Naive thymus-derived CD4-positive, alpha-beta T cell (primary cell): ENCODE measurements at regions not wholly inside any gene's neighbourhood (a gene's known extent, or its start where the extent isn't known, plus 50 kb on each side); places are given as distances from the start of the nearest gene placed in this dataset.

Experiments
- ATAC-seq: fragments of 150-1000 bp; cut with Tn5 transposase; 2 replicates; pipeline ENCODE4 v1.10.0; 2021; ENCODE audit warnings: mild to moderate bottlenecking, moderate library complexity
- CTCF ChIA-PET: fragments of 350-600 bp; sonication (Branson Sonifier 250); formaldehyde crosslinking; loops from one replicate; lab custom pipeline; 2021; ENCODE audit warnings: antibody characterized with exemption; lab: Charles Lee
- POLR2A ChIA-PET: fragments of 350-600 bp; sonication (Branson Sonifier 250); formaldehyde crosslinking; loops from one replicate; lab custom pipeline; 2021; ENCODE audit warnings: antibody characterized with exemption, inconsistent platforms; lab: Charles Lee
- DNase-seq, 9 donors: peaks; one replicate each; pipeline versions ENCODE4 v3.0.0 to v3.0.0-alpha.2; 2020 to 2022; ENCODE audit warnings: mixed read lengths in 1 of 9
- H3K27ac ChIP-seq: one replicate; pipeline ENCODE4 v1.7.0; 2013; ENCODE audit warnings: mild to moderate bottlenecking, low read depth, low read length, moderate library complexity
- H3K27me3 ChIP-seq, 2 donors: one replicate each; pipeline ENCODE4 v1.7.0; 2013; ENCODE audit warnings: low read length in 2 of 2, mild to moderate bottlenecking in 2 of 2, moderate library complexity in 2 of 2; ENCODE audit not compliant: control insufficient read depth in 2 of 2, insufficient read depth in 2 of 2
- H3K36me3 ChIP-seq, 3 experiments: 1 replicate in 2 of 3; 2 replicates in 1 of 3; pipeline ENCODE4 v1.7.0; 2013; ENCODE audit warnings: low read length in 3 of 3, mild to moderate bottlenecking in 3 of 3, moderate library complexity in 1 of 3; ENCODE audit not compliant: insufficient read depth in 3 of 3, control insufficient read depth in 2 of 3
- H3K4me1 ChIP-seq, 2 donors: one replicate each; pipeline ENCODE4 v1.7.0; 2013; ENCODE audit warnings: low read length in 2 of 2, mild to moderate bottlenecking in 2 of 2, moderate library complexity in 1 of 2; ENCODE audit not compliant: control insufficient read depth in 2 of 2, insufficient read depth in 2 of 2
- H3K4me3 ChIP-seq: 2 replicates; pipeline ENCODE4 v1.7.0; 2013; ENCODE audit warnings: mild to moderate bottlenecking, low read length
- H3K9me3 ChIP-seq, 3 experiments: 1 replicate in 2 of 3; 2 replicates in 1 of 3; pipeline ENCODE4 v1.7.0; 2013; ENCODE audit warnings: low read length in 3 of 3; ENCODE audit not compliant: control insufficient read depth in 2 of 3
- H3K27ac Mint-ChIP-seq, 9 donors: one replicate each; pipeline ENCODE4 v1.8.0; 2020 to 2022; ENCODE audit warnings: mixed read lengths in 9 of 9, mild to moderate bottlenecking in 8 of 9, moderate library complexity in 5 of 9, inconsistent platforms in 2 of 9
- H3K27me3 Mint-ChIP-seq, 5 donors: one replicate each; pipeline ENCODE4 v1.8.0; 2021 to 2022; ENCODE audit warnings: mixed read lengths in 5 of 5, mild to moderate bottlenecking in 1 of 5
- H3K36me3 Mint-ChIP-seq, 5 donors: one replicate each; pipeline ENCODE4 v1.8.0; 2020 to 2022; ENCODE audit warnings: mixed read lengths in 5 of 5, mild to moderate bottlenecking in 3 of 5, inconsistent platforms in 1 of 5
- H3K4me1 Mint-ChIP-seq, 7 donors: one replicate each; pipeline ENCODE4 v1.8.0; 2020 to 2022; ENCODE audit warnings: mixed read lengths in 7 of 7, mild to moderate bottlenecking in 3 of 7, inconsistent platforms in 1 of 7
- H3K4me3 Mint-ChIP-seq, 10 donors: one replicate each; pipeline ENCODE4 v1.8.0; 2020 to 2022; ENCODE audit warnings: mild to moderate bottlenecking in 10 of 10, mixed read lengths in 10 of 10, moderate library complexity in 6 of 10, inconsistent platforms in 2 of 10
- H3K9me3 Mint-ChIP-seq, 11 donors: one replicate each; pipeline ENCODE4 v1.8.0; 2020 to 2022; ENCODE audit warnings: mixed read lengths in 11 of 11, mild to moderate bottlenecking in 4 of 11, inconsistent platforms in 1 of 11, moderate library complexity in 1 of 11
- intact Hi-C, 2 donors: fragments of 100-400 bp; cut with micrococcal nuclease; formaldehyde crosslinking; loops; one replicate each; pipeline ENCODE4 v1.15.1; 2023

GRCh38 chr17:12252462-12252861 is 231.8 kb downstream of the MAP2K4 start:
- no peak for DNase-seq
- no peaks in the 10 kb centered on the region for H3K9me3 ChIP-seq
- intact Hi-C loops: no loop called here
- peaks cover 0 to 3% (median 0%) of the 10 kb centered on the region in 11 donors for H3K9me3 Mint-ChIP-seq
- ChIA-PET CTCF (no interaction called here), POLR2A (no interaction called here)
- no peaks in the 10 kb centered on the region for H3K4me1 ChIP-seq
- H3K27me3 Mint-ChIP-seq: peaks cover 0 to 31% (median 10%) of the 10 kb centered on the region in 5 donors
- H3K27ac ChIP-seq: no peak overlapping the region
- H3K36me3 ChIP-seq: no peaks in the 10 kb centered on the region
- H3K4me3 ChIP-seq: no peak overlapping the region
- peaks cover 0 to 4% of the 10 kb centered on the region in 2 donors for H3K27me3 ChIP-seq
- no peak for ATAC-seq
- H3K27ac Mint-ChIP-seq: no peak overlapping the region
- H3K4me1 Mint-ChIP-seq: no peaks in the 10 kb centered on the region
- no peak overlapping the region for H3K4me3 Mint-ChIP-seq
- no peaks in the 10 kb centered on the region for H3K36me3 Mint-ChIP-seq

- POLR2A ChIA-PET: no interaction called here
- intact Hi-C loops: no loop called here
These were observed 233.8 kb downstream of the MAP2K4 start for GRCh38 chr17:12254460-12254859.

GRCh38 chr17:12256380-12256995 is 235.8 kb downstream of the MAP2K4 start:
- no peak overlapping the region for H3K27ac Mint-ChIP-seq
- CTCF ChIA-PET: no interaction called here
- Histone ChIP-seq H3K4me1 (no peaks in the 10 kb centered on the region), H3K36me3 (no peaks in the 10 kb centered on the region), H3K9me3 (no peaks in the 10 kb centered on the region), H3K27me3 (peaks cover 0 to 4% of the 10 kb centered on the region in 2 donors), H3K27ac (no peak overlapping the region), H3K4me3 (no peak overlapping the region)
- no peaks in the 10 kb centered on the region for H3K36me3 Mint-ChIP-seq
- no peaks in the 10 kb centered on the region for H3K4me1 Mint-ChIP-seq
- intact Hi-C loops: loop anchor here in 1 of 2 donors (5.0 kb wide), 1 partner anchor 736 kb away; no protein-coding TSS in a partner anchor
- POLR2A ChIA-PET: no interaction called here
- H3K4me3 Mint-ChIP-seq: no peak overlapping the region
- peaks cover 0 to 7% (median 2%) of the 10 kb centered on the region in 5 donors for H3K27me3 Mint-ChIP-seq
- ATAC-seq: no peak
- H3K9me3 Mint-ChIP-seq: peaks cover 0 to 5% (median 0%) of the 10 kb centered on the region in 11 donors
- no peak for DNase-seq

More at GRCh38 chr17:12254460-12254859, 233.8 kb downstream of the MAP2K4 start:
- no peak overlapping the region for H3K4me3 ChIP-seq
- H3K27me3 Mint-ChIP-seq: peaks cover 0 to 21% (median 5%) of the 10 kb centered on the region in 5 donors
- no peak overlapping the region for H3K27ac ChIP-seq
- ATAC-seq (no peak), DNase-seq (no peak)
- H3K36me3 Mint-ChIP-seq: no peaks in the 10 kb centered on the region
- H3K9me3 ChIP-seq: no peaks in the 10 kb centered on the region
- H3K4me1 Mint-ChIP-seq: no peaks in the 10 kb centered on the region
- H3K27ac Mint-ChIP-seq: no peak overlapping the region
- CTCF ChIA-PET: no interaction called here
- peaks cover 0 to 4% of the 10 kb centered on the region in 2 donors for H3K27me3 ChIP-seq
- no peaks in the 10 kb centered on the region for H3K36me3 ChIP-seq
- no peaks in the 10 kb centered on the region for H3K4me1 ChIP-seq
- no peak overlapping the region for H3K4me3 Mint-ChIP-seq
- H3K9me3 Mint-ChIP-seq: peaks cover 0 to 3% (median 0%) of the 10 kb centered on the region in 11 donors

- Mint-ChIP-seq H3K9me3 (peaks cover 0 to 11% (median 0%) of the 10 kb centered on the region in 11 donors), H3K4me1 (no peaks in the 10 kb centered on the region), H3K27ac (no peak overlapping the region), H3K36me3 (no peaks in the 10 kb centered on the region), H3K4me3 (no peak overlapping the region), H3K27me3 (peaks cover 0 to 6% (median 0%) of the 10 kb centered on the region in 5 donors)
- DNase-seq (no peak), ATAC-seq (no peak)
- Histone ChIP-seq H3K27me3 (peaks cover 0 to 4% of the 10 kb centered on the region in 2 donors), H3K4me1 (no peaks in the 10 kb centered on the region), H3K4me3 (no peak overlapping the region), H3K9me3 (no peaks in the 10 kb centered on the region), H3K36me3 (no peaks in the 10 kb centered on the region), H3K27ac (no peak overlapping the region)
- CTCF ChIA-PET: no interaction called here
- intact Hi-C loops: loop anchor here in 1 of 2 donors (5.0 kb wide), 1 partner anchor 735 kb away; no protein-coding TSS in a partner anchor
- POLR2A ChIA-PET: no interaction called here
These were observed 236.5 kb downstream of the MAP2K4 start for GRCh38 chr17:12257176-12257575.

GRCh38 chr17:12261354-12261753 is 240.7 kb downstream of the MAP2K4 start:
- peaks cover 0 to 6% (median 0%) of the 10 kb centered on the region in 5 donors for H3K27me3 Mint-ChIP-seq
- no peak for ATAC-seq

GRCh38 chr17:12269751-12270150 is 249.1 kb downstream of the MAP2K4 start:
- H3K4me3 ChIP-seq: no peak overlapping the region
- H3K27ac ChIP-seq: no peak overlapping the region
- peaks cover 0 to 4% (median 0%) of the 10 kb centered on the region in 5 donors for H3K27me3 Mint-ChIP-seq
- peaks cover 0 to 32% (median 8%) of the 10 kb centered on the region in 11 donors for H3K9me3 Mint-ChIP-seq
- H3K36me3 ChIP-seq: no peaks in the 10 kb centered on the region
- DNase-seq (no peak), ATAC-seq (no peak)
- H3K27ac Mint-ChIP-seq: no peak overlapping the region
- ChIA-PET CTCF (no interaction called here), POLR2A (no interaction called here)
- H3K4me3 Mint-ChIP-seq: no peak overlapping the region
- intact Hi-C loops: no loop called here
- H3K36me3 Mint-ChIP-seq: peaks cover 0 to 3% (median 0%) of the 10 kb centered on the region in 5 donors
- H3K4me1 ChIP-seq: no peaks in the 10 kb centered on the region
- no peaks in the 10 kb centered on the region for H3K27me3 ChIP-seq
- H3K4me1 Mint-ChIP-seq: no peaks in the 10 kb centered on the region
- no peaks in the 10 kb centered on the region for H3K9me3 ChIP-seq

More at GRCh38 chr17:12261354-12261753, 240.7 kb downstream of the MAP2K4 start:
- Mint-ChIP-seq H3K9me3 (peaks cover 0 to 15% (median 4%) of the 10 kb centered on the region in 11 donors), H3K36me3 (no peaks in the 10 kb centered on the region), H3K27ac (no peak overlapping the region), H3K4me3 (no peak overlapping the region), H3K4me1 (no peaks in the 10 kb centered on the region)
- CTCF ChIA-PET: no interaction called here
- H3K27me3 ChIP-seq: no peaks in the 10 kb centered on the region
- H3K4me1 ChIP-seq: no peaks in the 10 kb centered on the region
- H3K9me3 ChIP-seq: no peaks in the 10 kb centered on the region
- DNase-seq: no peak
- intact Hi-C loops: no loop called here
- no peak overlapping the region for H3K27ac ChIP-seq
- H3K36me3 ChIP-seq: no peaks in the 10 kb centered on the region
- no peak overlapping the region for H3K4me3 ChIP-seq
- POLR2A ChIA-PET: no interaction called here

GRCh38 chr17:12277827-12278226 is 257.1 kb downstream of the MAP2K4 start:
- Histone ChIP-seq H3K9me3 (no peaks in the 10 kb centered on the region), H3K27ac (no peak overlapping the region), H3K36me3 (no peaks in the 10 kb centered on the region), H3K4me1 (no peaks in the 10 kb centered on the region), H3K4me3 (no peak overlapping the region), H3K27me3 (no peaks in the 10 kb centered on the region)
- no peaks in the 10 kb centered on the region for H3K36me3 Mint-ChIP-seq
- ATAC-seq (no peak), DNase-seq (no peak)
- H3K4me3 Mint-ChIP-seq: no peak overlapping the region
- intact Hi-C loops: no loop called here
- no peaks in the 10 kb centered on the region for H3K27me3 Mint-ChIP-seq
- ChIA-PET CTCF (no interaction called here), POLR2A (no interaction called here)
- no peak overlapping the region for H3K27ac Mint-ChIP-seq
- no peaks in the 10 kb centered on the region for H3K4me1 Mint-ChIP-seq
- H3K9me3 Mint-ChIP-seq: peaks cover 0 to 23% (median 7%) of the 10 kb centered on the region in 11 donors
